Peyer's patch (tissue), 4 donors: ENCODE measurements at regions not wholly inside any gene's neighbourhood (a gene's known extent, or its start where the extent isn't known, plus 50 kb on each side); places are given as distances from the start of the nearest gene placed in this dataset.

Experiments
- DNase-seq, 3 donors: peaks; one replicate each; pipeline ENCODE4 v3.0.0-alpha.2; 2017 to 2019
- H3K27ac ChIP-seq, 4 donors: fragments of 200-600 bp; sonication (generic); one replicate each; pipeline ENCODE4 v1.5.1; 2016 to 2019
- H3K27me3 ChIP-seq, 2 donors: fragments of 200-600 bp; sonication (generic); one replicate each; pipeline ENCODE4 v1.5.1; 2019
- H3K36me3 ChIP-seq, 3 donors: fragments of 200-600 bp; sonication (generic); one replicate each; pipeline ENCODE4 v1.5.1; 2016 to 2019
- H3K4me1 ChIP-seq, 4 donors: fragments of 200-600 bp; sonication (generic); one replicate each; pipeline ENCODE4 v1.5.1; 2016 to 2019
- H3K4me3 ChIP-seq, 4 donors: fragments of 200-600 bp; sonication (generic); 1 replicate in 3 of 4; 2 replicates in 1 of 4; pipeline ENCODE4 v1.5.1; 2016 to 2019; ENCODE audit warnings: mild to moderate bottlenecking in 1 of 4
- H3K9me3 ChIP-seq, 4 donors: fragments of 200-600 bp; sonication (generic); one replicate each; pipeline ENCODE4 v1.5.1; 2016 to 2019; ENCODE audit warnings: mild to moderate bottlenecking in 1 of 4
- CTCF ChIP-seq, 6 experiments: fragments of 450-650 bp in 4 of 6; fragments of 200-600 bp in 2 of 6; sonication (generic) in 1 of 6; IDR thresholded peaks; one replicate each; pipeline ENCODE4 v1.5.1; 2017 to 2019; ENCODE audit warnings: antibody characterized with exemption in 6 of 6, mild to moderate bottlenecking in 3 of 6, moderate library complexity in 1 of 6
- POLR2A ChIP-seq, 2 donors: fragments of 450-650 bp; IDR thresholded peaks; one replicate each; pipeline ENCODE4 v1.5.1; 2017; ENCODE audit warnings: antibody characterized with exemption in 2 of 2, mild to moderate bottlenecking in 2 of 2, moderate library complexity in 2 of 2

- DNase-seq: no peak
- Histone ChIP-seq H3K27me3 (no peaks in the 10 kb centered on the region), H3K9me3 (no peaks in the 10 kb centered on the region), H3K4me1 (no peaks in the 10 kb centered on the region), H3K27ac (no peak overlapping the region), H3K36me3 (no peaks in the 10 kb centered on the region), H3K4me3 (no peak overlapping the region)
- TF ChIP-seq POLR2A (IDR thresholded peaks at IDR 0.05) (no peak), CTCF (IDR thresholded peaks at IDR 0.05) (no peak)
Measured at GRCh38 chr10:53153831-53154230, 381.2 kb upstream of the MBL2 start.

- Histone ChIP-seq H3K36me3 (no peaks in the 10 kb centered on the region), H3K4me3 (no peak overlapping the region), H3K4me1 (no peaks in the 10 kb centered on the region), H3K27ac (no peak overlapping the region), H3K27me3 (no peaks in the 10 kb centered on the region), H3K9me3 (no peaks in the 10 kb centered on the region)
- TF ChIP-seq POLR2A (IDR thresholded peaks at IDR 0.05) (no peak), CTCF (IDR thresholded peaks at IDR 0.05) (no peak)
- DNase-seq: no peak
Measured at GRCh38 chr10:53140506-53140905, 367.9 kb upstream of the MBL2 start.

- Histone ChIP-seq H3K27me3 (no peaks in the 10 kb centered on the region), H3K36me3 (no peaks in the 10 kb centered on the region), H3K9me3 (no peaks in the 10 kb centered on the region), H3K4me3 (no peak overlapping the region), H3K27ac (no peak overlapping the region), H3K4me1 (no peaks in the 10 kb centered on the region)
- DNase-seq: no peak
- TF ChIP-seq CTCF (IDR thresholded peaks at IDR 0.05) (no peak), POLR2A (IDR thresholded peaks at IDR 0.05) (no peak)
Measured at GRCh38 chr10:53135897-53136253, 363.3 kb upstream of the MBL2 start.

GRCh38 chr10:53135213-53135896 lies 362.8 kb upstream of the MBL2 start:
- Histone ChIP-seq H3K4me1 (no peaks in the 10 kb centered on the region), H3K4me3 (no peak overlapping the region), H3K27ac (no peak overlapping the region), H3K27me3 (no peaks in the 10 kb centered on the region), H3K9me3 (no peaks in the 10 kb centered on the region), H3K36me3 (no peaks in the 10 kb centered on the region)
- TF ChIP-seq POLR2A (IDR thresholded peaks at IDR 0.05): no peak
- DNase-seq: no peak

GRCh38 chr10:53134050-53134449 lies 361.5 kb upstream of the MBL2 start:
- Histone ChIP-seq H3K27me3 (no peaks in the 10 kb centered on the region), H3K36me3 (no peaks in the 10 kb centered on the region), H3K27ac (no peak overlapping the region), H3K9me3 (no peaks in the 10 kb centered on the region), H3K4me3 (no peak overlapping the region), H3K4me1 (no peaks in the 10 kb centered on the region)
- no peak for DNase-seq
- no peak for TF ChIP-seq POLR2A (IDR thresholded peaks at IDR 0.05)
- no peak for TF ChIP-seq CTCF (IDR thresholded peaks at IDR 0.05)

- Histone ChIP-seq H3K4me3 (no peak overlapping the region), H3K9me3 (no peaks in the 10 kb centered on the region), H3K27ac (no peak overlapping the region), H3K27me3 (no peaks in the 10 kb centered on the region), H3K4me1 (no peaks in the 10 kb centered on the region), H3K36me3 (no peaks in the 10 kb centered on the region)
- DNase-seq: no peak
- TF ChIP-seq POLR2A (IDR thresholded peaks at IDR 0.05): no peak
- no peak for TF ChIP-seq CTCF (IDR thresholded peaks at IDR 0.05)
Measured at GRCh38 chr10:53130337-53130736, 357.8 kb upstream of the MBL2 start.
